Stimulated activated naive B cell treated with anti-CD40 and anti-IgM and Interleukin-4, amounts not matched to agents 10 μg/mL and 1 μg/mL and 100 μg/mL, for 72 hours (primary cell): ENCODE measurements at regions not wholly inside any gene's neighbourhood (a gene's known extent, or its start where the extent isn't known, plus 50 kb on each side); places are given as distances from the start of the nearest gene placed in this dataset.

Experiments
- ATAC-seq, 2 donors: fragments of 150-1000 bp; cut with Tn5 transposase; replicated peaks; 2 replicates each; pipeline ENCODE4 v1.10.0; 2021; ENCODE audit warnings: moderate library complexity in 1 of 2
- DNase-seq: peaks from one replicate; pipeline ENCODE4 v3.0.0; 2021
- H3K27ac Mint-ChIP-seq: one replicate; pipeline ENCODE4 v1.8.0; 2022; ENCODE audit warnings: mild to moderate bottlenecking, mixed read lengths
- H3K27me3 Mint-ChIP-seq, 2 donors: one replicate each; pipeline ENCODE4 v1.8.0; 2022; ENCODE audit warnings: mixed read lengths in 2 of 2
- H3K36me3 Mint-ChIP-seq, 2 donors: one replicate each; pipeline ENCODE4 v1.8.0; 2022; ENCODE audit warnings: mixed read lengths in 2 of 2, mild to moderate bottlenecking in 1 of 2
- H3K4me1 Mint-ChIP-seq, 2 donors: one replicate each; pipeline ENCODE4 v1.8.0; 2022; ENCODE audit warnings: mixed read lengths in 2 of 2, mild to moderate bottlenecking in 1 of 2
- H3K4me3 Mint-ChIP-seq, 2 donors: one replicate each; pipeline ENCODE4 v1.8.0; 2022; ENCODE audit warnings: mild to moderate bottlenecking in 2 of 2, mixed read lengths in 2 of 2, moderate library complexity in 1 of 2
- H3K9me3 Mint-ChIP-seq, 2 donors: one replicate each; pipeline ENCODE4 v1.8.0; 2022; ENCODE audit warnings: mixed read lengths in 2 of 2, mild to moderate bottlenecking in 1 of 2

DNA sequence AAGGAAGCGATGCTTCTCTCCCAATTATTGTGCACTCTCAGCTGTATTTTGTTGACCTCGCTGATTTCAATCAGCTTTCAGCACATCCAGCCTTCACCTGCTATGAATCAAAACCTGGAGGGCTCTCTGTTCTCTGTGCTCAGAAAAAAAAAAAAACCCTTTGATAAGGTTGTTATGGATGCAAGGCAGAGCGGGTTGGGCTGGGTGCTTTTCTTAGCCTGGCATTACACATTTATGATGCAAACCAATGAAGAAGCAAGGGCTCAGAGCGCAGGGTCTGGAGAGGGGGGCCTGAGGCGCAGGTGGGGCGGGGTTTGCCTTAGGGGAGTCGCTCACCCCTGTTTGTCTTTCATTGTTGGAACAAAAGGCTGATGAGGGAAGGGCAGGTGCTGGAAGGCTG is 86.0 kb upstream of the CADM1 start:
- H3K9me3 Mint-ChIP-seq, result peaks cover 8 to 12% of the 10 kb centered on the region in 2 donors
- no peaks in the 10 kb centered on the region for H3K4me1 Mint-ChIP-seq
- no peaks in the 10 kb centered on the region for H3K27me3 Mint-ChIP-seq
- no peak overlapping the region for H3K4me3 Mint-ChIP-seq
- no peak for DNase-seq
- H3K36me3 Mint-ChIP-seq, result no peaks in the 10 kb centered on the region
- no peak for ATAC-seq
- no peak overlapping the region for H3K27ac Mint-ChIP-seq

DNA sequence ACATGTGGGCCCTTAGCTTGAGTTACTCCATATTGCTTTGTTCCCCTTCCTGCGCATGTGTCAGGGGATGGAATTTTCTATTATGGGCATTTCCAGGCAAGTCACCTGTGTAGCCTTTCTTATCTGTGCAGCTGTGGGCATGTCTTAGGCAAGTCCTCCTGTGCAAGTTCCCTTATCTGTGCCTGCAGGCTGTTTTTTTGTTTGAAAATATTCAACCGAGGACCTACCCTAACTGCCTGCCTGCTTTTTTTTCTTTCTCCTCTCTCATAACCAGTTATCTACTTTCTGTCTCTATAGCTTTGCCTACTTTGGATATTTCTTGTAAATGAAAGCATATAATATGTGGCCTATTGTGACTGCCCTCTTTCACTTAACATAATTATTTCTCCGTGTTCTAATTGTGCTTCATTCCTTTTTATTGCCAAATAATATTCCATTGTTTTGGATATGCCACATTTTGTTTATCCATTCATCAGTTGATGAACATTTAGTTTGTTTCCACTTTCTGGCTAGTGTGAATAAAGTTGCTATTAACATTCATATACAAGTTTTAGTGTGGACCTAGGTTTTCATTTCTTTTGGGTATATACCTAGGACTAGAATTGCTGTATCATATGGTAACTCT is 83.6 kb upstream of the CADM1 start:
- no peak overlapping the region for H3K27ac Mint-ChIP-seq
- H3K9me3 Mint-ChIP-seq, result peaks cover 8% of the 10 kb centered on the region in 2 donors
- H3K27me3 Mint-ChIP-seq, result no peaks in the 10 kb centered on the region
- DNase-seq (no peak), ATAC-seq (no peak)
- H3K36me3 Mint-ChIP-seq, result no peaks in the 10 kb centered on the region
- H3K4me3 Mint-ChIP-seq, result no peak overlapping the region
- H3K4me1 Mint-ChIP-seq, result no peaks in the 10 kb centered on the region

DNA sequence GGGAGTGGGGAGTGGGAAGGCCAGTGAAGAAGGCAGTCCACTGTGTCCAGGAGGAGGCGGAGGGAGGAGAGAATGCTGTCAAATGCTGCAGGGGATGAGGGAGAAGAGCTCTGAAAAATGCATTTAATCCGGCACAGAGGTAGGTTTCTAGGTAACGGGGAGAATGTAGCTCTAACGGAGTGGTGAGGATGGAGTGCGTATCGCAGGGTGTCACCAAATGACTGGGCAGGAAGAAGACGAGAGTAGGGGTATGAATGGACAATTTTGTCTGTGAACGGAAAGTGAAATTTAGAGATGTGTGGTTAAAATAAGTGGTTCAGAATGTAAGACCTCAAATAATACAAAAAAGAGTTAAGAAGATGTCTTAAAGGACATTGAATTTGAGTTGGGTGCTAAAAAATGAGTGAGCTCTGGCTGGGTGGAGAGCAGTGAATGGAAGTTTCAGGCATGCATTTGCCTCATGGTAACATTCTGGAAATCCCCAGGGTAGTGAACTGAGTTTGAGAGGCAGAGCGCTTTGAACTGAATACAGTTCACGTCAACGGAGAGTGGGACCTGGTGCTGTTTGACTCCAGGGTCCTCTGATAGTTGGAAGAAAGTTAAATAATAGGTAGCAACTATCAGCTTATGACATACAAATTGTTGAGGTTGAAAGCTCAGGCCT is 81.3 kb upstream of the CADM1 start:
- H3K27ac Mint-ChIP-seq, result no peak overlapping the region
- no peak for ATAC-seq
- peaks cover 7 to 8% of the 10 kb centered on the region in 2 donors for H3K9me3 Mint-ChIP-seq
- H3K36me3 Mint-ChIP-seq, result no peaks in the 10 kb centered on the region
- no peak for DNase-seq
- H3K4me1 Mint-ChIP-seq, result no peaks in the 10 kb centered on the region
- H3K27me3 Mint-ChIP-seq, result no peaks in the 10 kb centered on the region
- H3K4me3 Mint-ChIP-seq, result no peak overlapping the region

DNA sequence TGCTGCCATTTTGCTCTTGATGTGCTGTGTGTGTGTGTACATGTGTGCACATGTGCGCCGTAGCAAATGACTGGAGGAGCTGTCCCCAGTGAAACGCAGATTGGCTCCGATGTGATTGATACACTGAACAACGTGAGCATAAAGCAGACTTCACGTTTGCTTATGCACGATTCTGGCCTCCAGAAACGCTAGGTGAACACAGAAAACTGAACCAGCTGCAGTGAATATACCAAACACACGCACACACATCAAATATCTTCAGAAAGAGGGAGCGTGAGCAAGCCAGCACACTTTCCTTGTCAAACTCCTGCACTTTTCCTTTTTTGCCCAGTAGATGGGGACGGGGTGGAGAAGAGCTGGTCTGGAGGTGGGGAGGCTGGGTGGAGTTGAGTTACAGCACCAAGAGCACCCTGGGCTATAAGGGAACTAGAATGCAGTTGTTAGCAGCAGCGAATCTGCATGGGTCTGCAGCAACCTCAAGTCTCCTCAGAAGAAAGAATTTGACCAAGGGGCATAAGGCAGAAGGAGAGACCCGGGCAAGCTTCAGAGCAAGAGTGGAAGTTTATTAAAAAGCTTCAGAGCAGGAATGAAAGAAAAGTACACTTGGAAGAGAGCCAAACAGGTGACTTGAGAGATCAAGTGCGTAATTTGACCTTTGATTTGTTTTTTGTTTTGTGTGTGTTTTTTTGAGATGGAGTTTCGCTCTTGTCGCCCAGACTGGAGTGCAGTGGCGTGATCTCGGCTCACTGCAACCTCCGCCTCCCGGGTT is 77.8 kb upstream of the CADM1 start:
- DNase-seq (no peak), ATAC-seq (no peak)
- no peak overlapping the region for H3K4me3 Mint-ChIP-seq
- H3K9me3 Mint-ChIP-seq, result peaks cover 0 to 5% of the 10 kb centered on the region in 2 donors
- no peaks in the 10 kb centered on the region for H3K27me3 Mint-ChIP-seq
- no peaks in the 10 kb centered on the region for H3K4me1 Mint-ChIP-seq
- no peak overlapping the region for H3K27ac Mint-ChIP-seq
- no peaks in the 10 kb centered on the region for H3K36me3 Mint-ChIP-seq

DNA sequence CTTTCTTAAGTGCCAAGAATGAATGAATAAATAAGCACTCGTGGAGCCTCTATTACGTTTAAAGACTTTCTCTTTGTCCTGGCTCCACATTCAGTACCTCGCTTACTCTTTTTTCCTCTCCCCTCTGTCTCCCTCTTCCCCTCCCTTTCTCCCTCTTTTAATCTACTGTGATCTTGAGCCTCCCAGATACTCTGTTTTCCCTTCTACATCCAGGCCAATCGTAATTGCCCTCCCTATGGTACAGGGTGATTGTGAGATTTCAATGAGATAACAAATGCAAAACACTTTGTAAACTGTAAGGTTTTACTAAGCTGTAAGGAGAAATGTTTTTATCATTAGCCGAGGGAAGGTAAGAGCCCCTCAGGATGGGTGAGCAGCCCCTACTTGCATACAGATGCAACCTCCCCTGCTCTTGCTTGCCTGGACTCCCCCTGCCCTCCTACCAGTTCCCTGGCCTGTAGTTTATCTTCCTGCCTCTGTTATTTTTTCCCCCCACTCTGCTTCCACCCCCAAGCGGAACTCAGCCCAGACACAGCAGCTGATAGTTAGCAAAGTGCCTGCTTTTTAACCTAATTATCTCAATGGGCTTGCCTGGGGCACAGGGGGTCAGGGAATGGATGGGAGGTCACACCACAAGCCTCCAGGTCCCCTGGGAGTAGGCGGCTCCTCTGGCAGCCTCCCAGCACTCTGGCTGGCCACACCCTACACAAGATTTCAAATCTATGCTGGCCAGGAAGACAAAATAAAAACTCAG is 76.9 kb upstream of the CADM1 start:
- ATAC-seq (no peak), DNase-seq (no peak)
- Mint-ChIP-seq H3K27me3 (no peaks in the 10 kb centered on the region), H3K9me3 (peaks cover 0 to 3% of the 10 kb centered on the region in 2 donors), H3K27ac (no peak overlapping the region), H3K36me3 (no peaks in the 10 kb centered on the region), H3K4me3 (no peak overlapping the region), H3K4me1 (no peaks in the 10 kb centered on the region)

DNA sequence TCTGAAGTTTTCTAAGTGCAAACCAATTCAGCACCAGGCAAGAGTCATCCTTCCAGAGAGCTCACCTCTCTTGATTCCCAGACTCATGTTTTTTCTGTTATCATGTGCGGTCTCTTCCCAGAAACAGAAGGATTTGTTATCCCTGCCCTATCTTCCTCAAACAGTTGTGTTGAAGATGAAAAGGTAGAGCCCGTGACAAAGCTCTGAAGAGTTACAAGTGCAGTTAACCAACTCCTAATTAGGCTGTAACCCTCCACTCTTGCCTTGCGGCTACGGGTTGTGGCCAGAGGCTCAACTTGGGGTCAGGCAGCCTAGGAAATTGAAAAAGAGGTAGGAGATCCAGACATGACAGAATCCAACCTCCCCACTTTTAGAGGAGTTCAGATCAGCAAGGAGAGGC is 76.2 kb upstream of the CADM1 start:
- H3K4me1 Mint-ChIP-seq, result no peaks in the 10 kb centered on the region
- H3K27ac Mint-ChIP-seq, result no peak overlapping the region
- no peak for DNase-seq
- no peak for ATAC-seq
- H3K9me3 Mint-ChIP-seq, result peaks cover 0 to 3% of the 10 kb centered on the region in 2 donors
- H3K36me3 Mint-ChIP-seq, result no peaks in the 10 kb centered on the region
- no peaks in the 10 kb centered on the region for H3K27me3 Mint-ChIP-seq
- H3K4me3 Mint-ChIP-seq, result no peak overlapping the region

DNA sequence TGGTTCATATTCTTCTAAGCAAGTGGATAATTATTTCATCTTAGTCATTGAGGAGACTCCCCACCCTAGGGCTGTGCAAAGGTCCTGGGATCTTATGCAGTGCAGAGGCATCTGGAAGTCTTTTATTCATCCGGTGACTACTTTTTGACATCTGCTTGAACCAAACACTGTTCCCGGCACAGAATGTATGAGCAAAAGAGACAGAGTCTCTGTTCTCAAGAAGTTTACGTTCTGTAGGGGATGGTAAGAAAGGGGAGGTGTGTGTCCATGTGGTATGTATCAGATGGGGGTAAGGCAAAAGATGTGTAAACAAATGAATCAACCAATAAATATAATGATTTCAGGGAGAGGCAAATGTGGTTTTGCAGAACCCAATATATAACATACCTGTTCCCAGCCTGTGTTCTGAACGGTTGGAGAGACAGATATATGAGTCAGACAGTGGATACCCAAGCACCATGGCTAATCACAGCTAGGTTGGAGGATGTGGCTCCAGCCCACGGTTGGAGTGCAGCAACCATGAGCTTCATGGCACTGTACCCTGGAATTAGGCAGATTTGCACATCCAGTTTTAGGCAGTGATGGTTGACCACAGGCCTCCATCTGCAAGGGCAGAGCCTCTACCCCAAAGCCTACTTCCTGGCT is 75.1 kb upstream of the CADM1 start:
- Mint-ChIP-seq H3K4me3 (no peak overlapping the region), H3K4me1 (no peaks in the 10 kb centered on the region), H3K9me3 (peaks cover 0 to 5% of the 10 kb centered on the region in 2 donors), H3K36me3 (no peaks in the 10 kb centered on the region), H3K27me3 (no peaks in the 10 kb centered on the region), H3K27ac (no peak overlapping the region)
- no peak for DNase-seq
- ATAC-seq, result no peak

DNA sequence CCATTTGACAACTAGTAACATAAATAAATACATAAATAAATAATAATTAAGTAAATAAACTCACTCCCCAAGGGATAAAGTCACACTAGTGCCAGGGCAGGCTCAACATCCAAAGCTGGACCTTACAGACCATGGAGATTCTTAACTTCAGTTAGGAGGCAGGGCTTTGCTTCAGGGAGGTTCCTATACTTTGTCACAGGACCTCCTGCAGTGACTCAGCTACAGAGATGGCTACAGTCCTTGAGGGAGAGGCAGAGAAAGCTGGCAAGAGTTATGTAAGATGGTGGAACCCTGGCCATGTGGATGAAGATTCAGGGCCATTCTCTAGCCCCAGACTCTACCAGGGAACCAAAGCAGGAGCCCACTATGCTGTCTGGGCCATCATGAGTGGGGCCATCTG is 74.1 kb upstream of the CADM1 start:
- no peak for DNase-seq
- H3K4me1 Mint-ChIP-seq, result no peaks in the 10 kb centered on the region
- no peak overlapping the region for H3K27ac Mint-ChIP-seq
- no peak for ATAC-seq
- H3K27me3 Mint-ChIP-seq, result no peaks in the 10 kb centered on the region
- no peaks in the 10 kb centered on the region for H3K36me3 Mint-ChIP-seq
- H3K9me3 Mint-ChIP-seq, result peaks cover 0 to 7% of the 10 kb centered on the region in 2 donors
- H3K4me3 Mint-ChIP-seq, result no peak overlapping the region

DNA sequence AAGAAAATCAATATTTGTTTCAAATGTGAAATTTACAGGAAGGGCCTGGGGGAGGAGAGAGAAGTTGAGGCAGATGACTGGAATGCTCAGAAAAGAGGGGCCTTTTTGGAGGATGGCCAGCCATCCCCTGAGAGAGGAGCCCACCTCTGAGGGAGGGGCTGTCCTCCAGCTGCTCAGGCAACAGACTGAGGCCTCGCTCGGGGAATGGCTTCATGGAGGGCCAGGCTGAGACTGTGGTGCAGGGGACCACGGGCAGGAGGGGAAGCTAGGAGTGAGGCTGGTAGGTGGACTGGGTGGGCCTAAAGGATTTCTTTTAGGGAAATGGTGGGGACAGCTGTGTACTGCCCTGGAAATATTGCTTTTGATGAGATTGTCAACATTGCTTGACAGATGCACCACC is 73.5 kb upstream of the CADM1 start:
- no peak for ATAC-seq
- H3K36me3 Mint-ChIP-seq, result no peaks in the 10 kb centered on the region
- no peak for DNase-seq
- no peak overlapping the region for H3K27ac Mint-ChIP-seq
- H3K9me3 Mint-ChIP-seq, result peaks cover 0 to 7% of the 10 kb centered on the region in 2 donors
- H3K27me3 Mint-ChIP-seq, result no peaks in the 10 kb centered on the region
- no peaks in the 10 kb centered on the region for H3K4me1 Mint-ChIP-seq
- H3K4me3 Mint-ChIP-seq, result no peak overlapping the region

DNA sequence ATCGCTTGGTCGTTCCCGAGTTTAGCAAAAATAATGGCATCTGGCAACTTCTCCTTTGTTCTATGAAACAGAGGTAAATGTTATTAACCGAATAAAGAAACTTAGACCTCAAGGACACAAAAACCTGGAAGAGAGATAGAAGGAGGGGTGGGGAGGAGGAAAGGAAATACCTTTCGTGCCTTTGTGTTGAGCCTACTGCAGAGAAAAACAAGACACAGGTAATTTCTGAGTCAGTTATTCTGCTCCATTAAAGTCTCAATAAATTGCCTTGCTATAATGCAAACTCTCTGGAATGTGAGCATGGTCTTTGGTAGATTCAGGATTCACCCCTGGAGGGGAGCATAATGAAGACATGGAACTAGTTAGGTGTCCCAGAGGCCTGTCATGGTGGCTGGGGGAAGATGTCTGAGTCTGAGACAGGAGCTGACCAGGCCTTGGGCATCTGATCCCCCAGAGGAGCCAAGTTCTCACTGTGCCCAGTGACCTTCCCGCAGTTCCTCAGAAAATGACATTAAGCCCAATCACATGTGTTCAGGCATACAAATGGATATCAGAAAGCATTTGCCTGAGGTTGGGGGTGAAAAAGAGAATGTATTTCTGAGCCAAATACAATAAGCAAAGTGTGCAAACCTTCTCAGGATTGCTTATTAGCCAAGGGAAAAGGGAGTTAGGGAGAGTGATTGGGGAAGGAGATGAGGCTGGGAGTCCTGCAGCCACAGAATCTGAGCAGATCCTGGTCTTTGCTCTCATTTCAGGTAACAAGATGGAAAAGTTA is 72.6 kb upstream of the CADM1 start:
- no peak overlapping the region for H3K27ac Mint-ChIP-seq
- ATAC-seq (no peak), DNase-seq (no peak)
- H3K4me3 Mint-ChIP-seq, result no peak overlapping the region
- H3K27me3 Mint-ChIP-seq, result no peaks in the 10 kb centered on the region
- no peaks in the 10 kb centered on the region for H3K36me3 Mint-ChIP-seq
- H3K4me1 Mint-ChIP-seq, result no peaks in the 10 kb centered on the region
- peaks cover 5 to 7% of the 10 kb centered on the region in 2 donors for H3K9me3 Mint-ChIP-seq

DNA sequence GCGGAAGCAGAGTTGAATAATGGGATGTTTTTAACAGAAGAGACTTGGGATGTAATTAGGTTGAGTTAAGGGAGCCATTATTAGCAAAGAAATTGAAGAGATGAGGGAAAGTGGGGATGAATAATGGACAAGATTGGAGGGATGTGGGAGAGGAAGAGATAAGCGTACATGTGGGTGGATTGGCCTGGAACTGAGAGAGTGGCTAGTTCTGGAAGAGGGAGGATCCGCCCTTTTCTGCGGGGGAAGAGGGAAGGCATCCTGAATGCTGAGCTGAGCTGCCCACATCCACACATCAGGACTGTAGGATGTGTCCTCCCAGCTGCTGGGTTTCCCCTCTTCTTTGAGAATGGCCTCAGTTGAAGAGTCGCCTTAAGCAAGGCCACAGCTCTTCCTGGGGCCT is 68.3 kb upstream of the CADM1 start:
- ATAC-seq (no peak), DNase-seq (no peak)
- H3K27ac Mint-ChIP-seq, result no peak overlapping the region
- H3K27me3 Mint-ChIP-seq, result no peaks in the 10 kb centered on the region
- no peak overlapping the region for H3K4me3 Mint-ChIP-seq
- H3K36me3 Mint-ChIP-seq, result no peaks in the 10 kb centered on the region
- H3K4me1 Mint-ChIP-seq, result no peaks in the 10 kb centered on the region
- H3K9me3 Mint-ChIP-seq, result peaks cover 4 to 5% of the 10 kb centered on the region in 2 donors

DNA sequence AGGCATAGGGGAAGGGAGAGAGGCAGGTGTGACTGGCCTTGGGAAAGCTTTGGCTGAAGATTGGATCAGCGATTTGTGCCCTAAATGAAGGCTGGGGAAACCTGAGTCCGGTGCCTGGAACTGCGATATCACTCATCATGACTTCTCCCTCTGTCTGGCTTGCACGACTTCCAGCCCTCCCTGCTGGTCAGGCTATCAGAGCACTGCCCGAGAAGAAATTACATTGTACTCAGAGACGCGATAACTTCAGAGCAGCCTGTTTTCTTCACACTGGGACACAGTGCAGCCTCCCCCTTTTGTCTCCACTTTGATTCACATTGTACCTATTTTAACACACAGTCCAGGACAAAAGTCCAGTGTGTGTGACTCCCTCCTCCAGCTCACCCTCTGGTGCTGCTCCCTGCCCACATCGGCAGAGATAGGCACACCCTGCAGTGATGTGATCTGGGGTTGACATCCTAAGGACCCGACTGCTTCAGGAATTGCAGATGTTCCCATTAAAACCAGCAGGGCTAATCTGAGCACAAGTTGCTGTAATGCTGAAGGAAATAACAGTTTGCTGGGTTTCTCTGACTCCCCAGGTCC is 62.1 kb upstream of the CADM1 start:
- Mint-ChIP-seq H3K4me3 (no peak overlapping the region), H3K4me1 (no peaks in the 10 kb centered on the region), H3K9me3 (no peaks in the 10 kb centered on the region), H3K27ac (no peak overlapping the region), H3K36me3 (no peaks in the 10 kb centered on the region), H3K27me3 (no peaks in the 10 kb centered on the region)
- no peak for ATAC-seq
- no peak for DNase-seq

DNA sequence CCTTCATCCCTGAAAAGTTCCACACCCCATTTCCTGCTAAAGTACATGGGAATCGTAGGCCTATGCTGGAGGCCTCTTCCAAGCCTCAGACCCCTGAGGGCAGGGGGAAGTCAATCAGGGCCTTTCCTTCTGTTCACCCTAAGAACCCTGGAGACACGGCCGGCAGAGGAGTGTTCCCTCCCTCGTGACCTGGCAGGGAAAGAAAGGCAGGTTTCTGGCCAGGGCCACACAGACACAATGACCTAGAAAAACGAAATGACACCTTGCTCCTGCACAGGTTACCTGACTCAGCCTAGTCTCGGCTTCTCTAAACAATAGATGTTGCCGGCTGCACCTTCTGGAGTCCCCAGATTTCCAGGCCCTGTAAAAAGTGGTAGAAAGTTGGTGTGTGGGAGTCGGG is 60.6 kb upstream of the CADM1 start:
- no peaks in the 10 kb centered on the region for H3K36me3 Mint-ChIP-seq
- H3K4me1 Mint-ChIP-seq, result no peaks in the 10 kb centered on the region
- H3K27ac Mint-ChIP-seq, result no peak overlapping the region
- no peaks in the 10 kb centered on the region for H3K9me3 Mint-ChIP-seq
- no peak overlapping the region for H3K4me3 Mint-ChIP-seq
- H3K27me3 Mint-ChIP-seq, result no peaks in the 10 kb centered on the region
- DNase-seq (no peak), ATAC-seq (no peak)
